Astrocyte of the spinal cord (primary cell): ENCODE measurements at regions not wholly inside any gene's neighbourhood (a gene's known extent, or its start where the extent isn't known, plus 50 kb on each side); places are given as distances from the start of the nearest gene placed in this dataset.
"Not testable (repeated sequence)": the region's sequence is repeated elsewhere in the genome, so short reads cannot be mapped to it uniquely, and the experiment has no call there.

Experiments used
- DNase-seq: peaks from one replicate; pipeline ENCODE4 v3.0.0; 2011; ENCODE audit warnings: low read depth, low spot score
- H3K4me3 ChIP-seq: 2 replicates; pipeline ENCODE4 v1.5.1; 2011; ENCODE audit warnings: low read depth, mild to moderate bottlenecking, low read length, moderate library complexity
- in situ Hi-C: cut with HindIII; loops from 2 replicates; pipeline ENCODE4 v1.10.0; 2017; ENCODE audit warnings: low sequenced_read_pairs
- TF ChIP-seq, protein P1 (sequence below): IDR thresholded peaks from 2 replicates; pipeline ENCODE4 v1.5.1; 2012; ENCODE audit warnings: low read depth, mild to moderate bottlenecking, low read length, inconsistent platforms

DNA sequence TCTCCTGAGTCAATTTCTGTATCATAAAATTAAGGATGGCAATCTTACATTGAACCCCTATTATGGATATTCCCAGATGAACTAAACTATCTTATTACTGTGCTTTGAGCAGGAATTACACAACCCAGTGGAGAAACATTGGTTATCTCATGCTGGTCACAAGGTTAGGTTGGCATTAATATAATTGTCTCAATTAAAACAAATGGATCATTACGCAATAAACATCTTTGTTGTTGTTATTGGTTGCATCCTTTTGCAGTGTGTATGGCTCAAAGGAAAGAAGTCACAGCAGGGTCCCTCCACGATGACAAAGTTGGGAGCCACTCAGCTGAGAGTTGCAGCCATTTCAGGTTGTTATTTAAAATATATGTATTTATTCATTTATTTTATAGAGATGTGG, 297.0 kb upstream of the KLF4 start:
- DNase-seq: no peak
- TF ChIP-seq, protein P1, sequence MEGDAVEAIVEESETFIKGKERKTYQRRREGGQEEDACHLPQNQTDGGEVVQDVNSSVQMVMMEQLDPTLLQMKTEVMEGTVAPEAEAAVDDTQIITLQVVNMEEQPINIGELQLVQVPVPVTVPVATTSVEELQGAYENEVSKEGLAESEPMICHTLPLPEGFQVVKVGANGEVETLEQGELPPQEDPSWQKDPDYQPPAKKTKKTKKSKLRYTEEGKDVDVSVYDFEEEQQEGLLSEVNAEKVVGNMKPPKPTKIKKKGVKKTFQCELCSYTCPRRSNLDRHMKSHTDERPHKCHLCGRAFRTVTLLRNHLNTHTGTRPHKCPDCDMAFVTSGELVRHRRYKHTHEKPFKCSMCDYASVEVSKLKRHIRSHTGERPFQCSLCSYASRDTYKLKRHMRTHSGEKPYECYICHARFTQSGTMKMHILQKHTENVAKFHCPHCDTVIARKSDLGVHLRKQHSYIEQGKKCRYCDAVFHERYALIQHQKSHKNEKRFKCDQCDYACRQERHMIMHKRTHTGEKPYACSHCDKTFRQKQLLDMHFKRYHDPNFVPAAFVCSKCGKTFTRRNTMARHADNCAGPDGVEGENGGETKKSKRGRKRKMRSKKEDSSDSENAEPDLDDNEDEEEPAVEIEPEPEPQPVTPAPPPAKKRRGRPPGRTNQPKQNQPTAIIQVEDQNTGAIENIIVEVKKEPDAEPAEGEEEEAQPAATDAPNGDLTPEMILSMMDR: no peak
- in situ Hi-C loops: no loop called here
- no peak overlapping the region for H3K4me3 ChIP-seq

DNA sequence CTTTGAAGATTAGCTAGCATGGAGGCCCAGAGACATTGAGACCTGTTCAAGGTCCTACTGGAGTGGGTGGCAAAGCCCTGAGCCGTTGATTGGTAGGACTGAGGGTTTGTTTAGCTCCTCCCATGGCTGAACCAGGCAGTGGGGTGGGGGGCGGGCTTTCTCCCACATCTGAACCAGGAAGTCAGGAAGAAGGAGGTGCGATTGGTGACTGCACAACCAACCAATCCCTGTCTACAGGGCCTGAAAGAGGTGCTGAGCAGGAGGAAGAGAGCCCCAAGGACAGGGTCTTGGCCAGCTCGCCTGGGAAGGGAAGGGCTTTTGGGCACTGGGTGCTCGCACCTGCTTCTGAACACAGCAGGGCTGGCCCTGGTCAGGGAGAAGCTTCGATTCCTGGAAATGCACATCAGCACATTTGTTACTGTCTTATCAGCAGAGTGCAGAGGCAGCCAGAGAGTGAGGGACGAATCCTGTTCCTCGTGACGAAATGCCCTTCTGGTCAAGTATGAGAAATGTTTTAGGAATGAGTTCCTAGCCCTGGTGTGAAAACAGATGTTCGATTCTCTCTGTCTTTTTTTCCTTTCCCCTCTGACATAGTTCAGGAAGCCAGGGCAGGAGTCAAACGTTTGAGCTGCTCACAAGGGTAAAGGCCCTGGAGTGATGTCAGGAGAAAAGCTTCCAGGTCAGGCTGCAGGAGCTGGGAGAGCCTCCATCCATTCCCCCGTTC, 294.8 kb upstream of the KLF4 start:
- in situ Hi-C loops: no loop called here
- no peak overlapping the region for H3K4me3 ChIP-seq
- TF ChIP-seq, protein P1: no peak
- DNase-seq: peak; percentile 17

DNA sequence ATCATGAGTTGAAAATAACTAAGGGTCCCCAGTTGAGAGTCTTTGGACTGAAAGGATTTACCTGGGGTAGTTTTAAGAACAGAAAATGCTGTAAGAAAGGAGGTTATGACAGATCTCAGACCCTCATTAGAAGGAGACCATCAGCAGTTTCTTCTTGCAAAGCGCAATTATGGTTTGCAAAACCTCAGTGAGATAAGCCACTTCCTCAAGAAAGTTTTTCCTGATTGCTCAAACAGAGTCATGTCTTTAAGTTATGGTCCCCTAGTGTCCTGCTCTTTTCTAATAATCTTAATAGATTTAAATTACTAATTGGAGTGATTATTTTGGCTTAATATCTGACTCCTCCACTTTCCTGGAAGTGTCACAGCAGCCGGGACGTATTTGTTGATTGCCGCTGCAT, 293.2 kb upstream of the KLF4 start:
- no peak for DNase-seq
- no peak overlapping the region for H3K4me3 ChIP-seq
- TF ChIP-seq, protein P1: no peak
- in situ Hi-C loops: no loop called here

DNA sequence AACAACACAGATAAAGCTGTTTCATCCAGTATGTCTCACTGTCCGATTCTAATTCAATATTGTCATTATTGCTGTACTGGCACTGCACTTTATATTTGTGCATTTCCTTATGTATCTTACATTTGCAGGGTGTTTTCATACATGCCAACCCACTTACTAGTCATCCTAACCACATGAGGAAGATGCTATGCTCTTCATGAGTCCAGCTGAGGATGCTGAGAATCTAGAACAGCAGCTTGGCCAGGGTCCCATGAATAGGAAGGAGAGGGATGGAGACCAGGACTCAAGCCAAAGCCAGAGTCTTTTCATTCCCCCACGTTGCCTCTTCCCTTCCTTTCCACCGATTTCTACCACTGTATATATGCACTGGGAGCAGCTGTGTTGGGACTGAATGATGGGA, 292.8 kb upstream of the KLF4 start:
- in situ Hi-C loops: no loop called here
- peak; percentile 48 for DNase-seq
- TF ChIP-seq, protein P1: no peak
- H3K4me3 ChIP-seq: no peak overlapping the region

DNA sequence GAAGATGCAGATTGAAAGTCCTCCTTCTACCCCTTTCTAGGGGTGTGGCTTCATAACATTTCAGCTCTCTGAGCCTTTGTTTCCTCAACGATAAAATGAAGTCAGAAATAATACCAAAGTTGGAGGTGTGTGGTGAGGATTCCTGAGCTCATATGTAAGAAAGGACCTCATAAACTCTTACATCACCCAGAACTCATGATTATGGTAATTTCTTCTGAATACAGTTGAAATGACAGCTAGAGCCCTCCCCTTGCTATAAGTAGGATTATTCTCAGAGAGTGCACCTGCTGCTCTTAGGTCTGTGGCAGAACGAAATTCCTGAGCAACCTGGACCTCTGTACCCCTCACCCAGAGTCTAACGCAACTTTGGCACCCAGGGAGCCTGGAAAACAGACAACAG, 291.4 kb upstream of the KLF4 start:
- H3K4me3 ChIP-seq: no peak overlapping the region
- in situ Hi-C loops: no loop called here
- TF ChIP-seq, protein P1: no peak
- DNase-seq: no peak

DNA sequence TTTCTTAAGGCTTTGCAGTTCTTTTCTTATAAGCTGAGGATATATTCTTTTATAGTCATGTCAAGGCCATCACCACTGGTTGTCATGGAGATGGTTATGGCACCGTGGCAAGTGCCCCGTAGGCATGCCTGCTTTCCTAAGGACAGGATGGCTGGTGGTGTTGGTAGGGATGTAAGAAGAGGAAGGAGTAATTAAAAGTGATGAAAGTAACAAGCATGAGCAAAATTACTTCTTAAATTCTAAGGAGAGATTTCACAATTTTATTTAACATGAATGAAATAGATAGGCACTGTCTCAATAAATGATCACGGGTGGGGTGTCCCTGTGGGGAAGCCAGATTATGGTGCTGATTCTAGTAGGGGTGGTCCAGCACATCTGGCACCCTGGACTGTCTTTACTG, 290.2 kb upstream of the KLF4 start:
- TF ChIP-seq, protein P1: no peak
- DNase-seq: no peak
- in situ Hi-C loops: no loop called here
- H3K4me3 ChIP-seq: no peak overlapping the region

DNA sequence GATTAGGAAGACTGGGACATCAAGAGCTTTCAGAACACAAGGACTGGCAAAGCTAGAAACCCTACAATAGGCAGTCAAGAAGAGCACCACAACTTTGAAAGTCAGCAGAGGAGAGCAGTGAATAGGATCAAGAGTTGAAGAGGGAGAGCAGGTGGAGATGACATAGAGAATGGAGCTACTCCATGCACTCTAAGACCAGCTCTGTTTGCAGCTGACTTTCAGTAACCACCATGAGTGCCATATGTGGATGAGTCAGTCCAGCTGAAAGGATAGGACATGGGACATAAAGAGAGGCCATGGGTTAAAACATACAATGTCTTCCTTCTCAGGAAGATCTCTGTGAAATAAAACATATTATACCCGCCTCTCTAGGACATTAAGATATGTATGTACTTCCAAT, 289.1 kb upstream of the KLF4 start:
- TF ChIP-seq, protein P1: no peak
- DNase-seq: no peak
- in situ Hi-C loops: no loop called here
- H3K4me3 ChIP-seq: no peak overlapping the region

DNA sequence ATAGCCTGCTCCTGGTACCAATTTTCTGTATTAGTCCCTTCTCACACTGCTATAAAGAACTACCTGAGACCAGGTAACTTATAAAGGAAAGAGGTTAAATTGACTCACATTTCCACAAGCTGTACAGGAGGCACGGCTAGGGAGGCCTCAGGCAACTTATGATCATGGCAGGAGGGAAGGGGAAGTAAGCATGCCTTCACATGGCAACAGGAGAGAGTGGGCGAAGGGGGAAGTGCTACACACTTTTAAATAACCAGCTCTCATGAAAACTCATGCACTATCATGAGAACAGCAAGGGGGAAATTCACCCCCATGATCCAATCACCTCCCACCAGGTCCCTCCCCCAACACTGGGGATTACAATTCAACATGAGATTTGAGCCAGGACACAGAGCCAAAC, 284.5 kb upstream of the KLF4 start:
- H3K4me3 ChIP-seq, in situ Hi-C loops, DNase-seq: not testable (repeated sequence)
